AG10803 (cell line): ENCODE measurements at regions not wholly inside any gene's neighbourhood (a gene's known extent, or its start where the extent isn't known, plus 50 kb on each side); places are given as distances from the start of the nearest gene placed in this dataset.
"Not testable (repeated sequence)": the region's sequence is repeated elsewhere in the genome, so short reads cannot be mapped to it uniquely, and the experiment has no call there.

Experiments used
- DNase-seq: peaks from one replicate; pipeline ENCODE4 v3.0.0; 2010; ENCODE audit warnings: low read depth
- H3K4me3 ChIP-seq: 2 replicates; pipeline ENCODE4 v1.5.1; 2011; ENCODE audit warnings: mild to moderate bottlenecking, low read length, control low read depth
- TF ChIP-seq, protein P1 (sequence below): conservative IDR thresholded peaks from 2 replicates; pipeline ENCODE4 v1.5.1; 2011; ENCODE audit warnings: mild to moderate bottlenecking, low read length, control low read depth, inconsistent platforms

- no peak overlapping the region for H3K4me3 ChIP-seq
- TF ChIP-seq, protein P1, sequence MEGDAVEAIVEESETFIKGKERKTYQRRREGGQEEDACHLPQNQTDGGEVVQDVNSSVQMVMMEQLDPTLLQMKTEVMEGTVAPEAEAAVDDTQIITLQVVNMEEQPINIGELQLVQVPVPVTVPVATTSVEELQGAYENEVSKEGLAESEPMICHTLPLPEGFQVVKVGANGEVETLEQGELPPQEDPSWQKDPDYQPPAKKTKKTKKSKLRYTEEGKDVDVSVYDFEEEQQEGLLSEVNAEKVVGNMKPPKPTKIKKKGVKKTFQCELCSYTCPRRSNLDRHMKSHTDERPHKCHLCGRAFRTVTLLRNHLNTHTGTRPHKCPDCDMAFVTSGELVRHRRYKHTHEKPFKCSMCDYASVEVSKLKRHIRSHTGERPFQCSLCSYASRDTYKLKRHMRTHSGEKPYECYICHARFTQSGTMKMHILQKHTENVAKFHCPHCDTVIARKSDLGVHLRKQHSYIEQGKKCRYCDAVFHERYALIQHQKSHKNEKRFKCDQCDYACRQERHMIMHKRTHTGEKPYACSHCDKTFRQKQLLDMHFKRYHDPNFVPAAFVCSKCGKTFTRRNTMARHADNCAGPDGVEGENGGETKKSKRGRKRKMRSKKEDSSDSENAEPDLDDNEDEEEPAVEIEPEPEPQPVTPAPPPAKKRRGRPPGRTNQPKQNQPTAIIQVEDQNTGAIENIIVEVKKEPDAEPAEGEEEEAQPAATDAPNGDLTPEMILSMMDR, result no peak
- DNase-seq, result no peak
Observed at GRCh38 chr6:27742833-27743573, 169.2 kb downstream of the OR2B2 start.

DNA sequence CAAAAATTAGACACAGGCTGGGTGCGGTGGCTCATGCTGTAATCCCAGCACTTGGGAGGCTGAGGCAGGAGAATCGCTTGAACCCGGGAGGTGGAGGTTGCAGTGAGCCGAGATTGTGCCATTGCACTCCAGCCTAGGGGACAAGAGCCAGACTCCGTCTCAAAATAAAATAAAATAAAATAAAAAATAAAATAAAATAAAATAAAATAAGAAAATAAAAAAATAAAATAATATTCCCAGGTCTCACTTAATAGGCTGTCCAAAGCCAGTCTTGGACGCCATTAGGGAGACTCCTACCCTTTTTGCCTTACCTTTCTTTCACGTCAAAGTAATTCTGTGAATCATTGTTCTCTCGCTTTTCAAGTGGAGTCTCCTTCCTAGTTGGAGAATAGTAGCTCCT is 172.3 kb downstream of the OR2B2 start:
- not testable (repeated sequence) for DNase-seq, H3K4me3 ChIP-seq

DNA sequence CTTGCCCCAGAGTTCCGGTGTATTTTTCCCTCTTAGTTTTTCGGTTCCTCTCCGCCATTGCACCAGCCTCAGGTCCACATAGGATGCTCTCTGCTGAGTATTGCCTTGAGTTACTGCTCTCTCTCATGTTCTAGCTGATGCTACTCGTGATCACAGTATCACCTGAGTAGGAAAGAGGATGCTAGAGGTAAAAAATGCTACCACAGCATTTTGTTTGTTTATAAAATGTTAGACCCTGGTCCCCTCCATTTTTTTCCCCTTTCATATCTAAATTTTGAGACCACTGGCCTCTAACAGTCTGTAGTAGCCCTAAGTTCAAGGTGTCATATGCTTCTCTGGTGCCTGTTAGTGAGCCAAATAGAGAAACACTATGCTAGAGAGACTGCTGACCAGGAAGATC is 175.5 kb downstream of the OR2B2 start:
- H3K4me3 ChIP-seq, result no peak overlapping the region
- no peak for DNase-seq
- TF ChIP-seq, protein P1, result no peak

DNA sequence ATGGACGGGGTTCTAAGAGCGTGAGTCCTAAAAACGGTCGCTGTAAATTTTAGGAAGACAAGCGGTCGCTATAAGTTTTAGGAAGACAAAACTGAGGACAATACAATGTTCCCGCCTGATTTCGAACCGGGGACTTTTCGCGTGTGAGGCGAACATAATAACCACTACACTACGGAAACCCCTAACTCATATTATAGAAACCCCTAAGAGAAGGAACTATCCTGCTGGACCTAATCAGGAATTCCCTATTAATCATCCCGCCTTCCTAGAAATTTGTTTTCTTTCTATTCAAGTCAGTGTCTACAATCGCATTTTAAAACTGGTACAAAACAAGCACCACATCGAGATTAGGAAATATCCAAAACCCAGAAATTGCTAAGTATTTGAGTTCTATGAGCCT is 183.8 kb downstream of the OR2B2 start:
- TF ChIP-seq, protein P1, result no peak
- no peak overlapping the region for H3K4me3 ChIP-seq
- no peak for DNase-seq

GRCh38 chr6:27726619-27727023 is 185.6 kb downstream of the OR2B2 start:
- TF ChIP-seq, protein P1, result no peak
- H3K4me3 ChIP-seq, result no peak overlapping the region
- DNase-seq, result no peak

DNA sequence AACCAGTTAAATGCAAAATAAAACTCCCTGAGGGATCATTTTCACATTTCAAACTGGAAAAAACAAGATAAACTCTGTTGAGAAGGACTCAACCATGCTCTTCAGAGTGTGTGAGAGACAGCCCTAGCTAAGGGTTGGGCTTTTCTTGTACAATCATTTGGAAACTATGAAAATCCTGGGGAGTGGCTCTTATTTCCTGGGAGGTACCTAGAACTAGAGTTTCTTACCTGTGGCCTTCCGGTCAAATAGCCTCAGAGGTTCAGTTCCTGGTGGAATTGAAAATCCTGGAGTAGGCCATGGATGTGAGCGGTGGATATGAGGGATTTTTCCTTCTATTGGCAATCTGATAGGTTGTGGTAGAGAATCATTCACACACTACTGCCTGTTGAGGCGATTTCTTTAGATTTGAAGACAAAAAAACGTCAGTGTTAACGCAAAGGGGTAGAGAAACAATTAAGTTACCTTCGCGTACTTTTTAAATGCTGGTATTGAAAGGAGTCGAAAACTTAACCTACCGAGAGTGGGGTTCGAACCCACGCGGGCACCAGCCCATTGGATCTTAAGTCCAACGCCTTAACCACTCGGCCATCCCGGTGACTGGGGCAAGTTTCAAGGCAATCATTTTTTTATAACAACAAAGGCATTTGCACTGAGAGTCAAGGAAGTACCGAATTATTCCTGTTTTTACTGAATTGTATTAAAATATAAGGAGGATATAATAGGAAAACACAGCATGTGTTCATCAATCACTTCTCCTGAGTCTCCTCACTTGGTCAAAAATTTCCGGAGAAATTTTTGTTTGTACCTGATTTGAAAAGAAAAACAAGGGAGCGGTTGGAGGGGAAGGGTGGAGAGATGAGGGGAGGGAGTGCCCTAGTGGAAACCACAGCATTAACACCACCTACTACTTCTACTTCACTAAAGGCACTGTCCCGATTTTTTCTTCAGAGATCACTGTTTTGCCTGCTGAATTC is 191.3 kb downstream of the OR2B2 start:
- TF ChIP-seq, protein P1, result no peak
- DNase-seq, result peak; percentile 2
- H3K4me3 ChIP-seq, result no peak overlapping the region

- not testable (repeated sequence) for H3K4me3 ChIP-seq, DNase-seq
Observed at GRCh38 chr6:27719039-27719438, 193.2 kb downstream of the OR2B2 start.

DNA sequence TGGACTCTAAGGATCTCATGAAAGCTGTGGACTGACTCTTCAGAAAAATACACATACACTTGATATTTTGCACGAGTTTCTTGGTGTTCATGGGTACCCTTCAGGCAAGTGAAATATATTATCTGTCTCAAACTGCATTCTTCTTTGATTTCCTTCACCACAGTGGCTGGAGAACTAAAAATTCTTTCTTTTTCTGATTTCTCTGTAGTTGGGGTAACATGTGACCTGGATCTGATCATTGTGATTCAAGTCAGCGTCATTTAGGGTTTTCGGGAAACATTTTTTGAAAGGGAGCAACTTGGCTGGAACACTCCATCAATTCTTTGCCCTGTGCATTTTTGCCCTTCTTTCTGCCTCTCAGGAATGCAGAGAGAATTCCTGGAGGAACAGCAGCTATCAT is 205.8 kb downstream of the OR2B2 start:
- DNase-seq, result no peak
- H3K4me3 ChIP-seq, result no peak overlapping the region
- TF ChIP-seq, protein P1, result no peak
